ENCODE measurements at regions not wholly inside any gene's neighbourhood (a gene's known extent, or its start where the extent isn't known, plus 50 kb on each side); places are given as distances from the start of the nearest gene placed in this dataset.

DNA sequence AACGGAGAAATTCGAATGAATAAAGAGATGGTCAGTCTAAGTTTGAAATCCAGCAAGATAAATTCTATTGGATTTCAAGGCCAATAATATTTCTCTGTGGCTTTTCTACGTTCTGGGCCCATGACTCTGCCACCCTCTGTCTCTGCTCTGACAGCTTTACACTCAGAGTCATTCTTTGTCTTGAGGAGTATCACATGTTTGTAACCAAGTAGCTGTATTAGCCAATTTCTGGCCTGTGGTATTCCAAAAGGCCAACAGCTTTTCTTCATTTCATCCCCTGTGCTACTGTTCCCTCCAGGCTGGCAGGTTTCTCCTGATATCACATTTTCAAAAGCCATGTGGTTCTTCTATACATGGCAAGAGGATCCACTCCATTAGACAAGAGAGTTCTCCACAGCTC, 324.1 kb upstream of the CNTN4 start:
- Histone ChIP-seq H3K36me3 (no peaks in the 10 kb centered on the region), H3K9me3 (no peaks in the 10 kb centered on the region), H3K27ac (no peak overlapping the region), H3K4me3 (no peak overlapping the region), H3K4me1 (ENCODE audit: control insufficient read depth in 1 of 2, low read depth in 2 of 2) (no peaks in the 10 kb centered on the region), H3K27me3 (replicated peaks; ENCODE audit: insufficient read depth) (no peaks in the 10 kb centered on the region)
- no peak for DNase-seq (ENCODE audit: low spot score)
- no peak for ATAC-seq (ENCODE audit: insufficient number of reproducible peaks, low FRiP score, low read depth)
- TF ChIP-seq, protein P1, sequence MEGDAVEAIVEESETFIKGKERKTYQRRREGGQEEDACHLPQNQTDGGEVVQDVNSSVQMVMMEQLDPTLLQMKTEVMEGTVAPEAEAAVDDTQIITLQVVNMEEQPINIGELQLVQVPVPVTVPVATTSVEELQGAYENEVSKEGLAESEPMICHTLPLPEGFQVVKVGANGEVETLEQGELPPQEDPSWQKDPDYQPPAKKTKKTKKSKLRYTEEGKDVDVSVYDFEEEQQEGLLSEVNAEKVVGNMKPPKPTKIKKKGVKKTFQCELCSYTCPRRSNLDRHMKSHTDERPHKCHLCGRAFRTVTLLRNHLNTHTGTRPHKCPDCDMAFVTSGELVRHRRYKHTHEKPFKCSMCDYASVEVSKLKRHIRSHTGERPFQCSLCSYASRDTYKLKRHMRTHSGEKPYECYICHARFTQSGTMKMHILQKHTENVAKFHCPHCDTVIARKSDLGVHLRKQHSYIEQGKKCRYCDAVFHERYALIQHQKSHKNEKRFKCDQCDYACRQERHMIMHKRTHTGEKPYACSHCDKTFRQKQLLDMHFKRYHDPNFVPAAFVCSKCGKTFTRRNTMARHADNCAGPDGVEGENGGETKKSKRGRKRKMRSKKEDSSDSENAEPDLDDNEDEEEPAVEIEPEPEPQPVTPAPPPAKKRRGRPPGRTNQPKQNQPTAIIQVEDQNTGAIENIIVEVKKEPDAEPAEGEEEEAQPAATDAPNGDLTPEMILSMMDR (IDR thresholded peaks at IDR 0.05): no peak

DNA sequence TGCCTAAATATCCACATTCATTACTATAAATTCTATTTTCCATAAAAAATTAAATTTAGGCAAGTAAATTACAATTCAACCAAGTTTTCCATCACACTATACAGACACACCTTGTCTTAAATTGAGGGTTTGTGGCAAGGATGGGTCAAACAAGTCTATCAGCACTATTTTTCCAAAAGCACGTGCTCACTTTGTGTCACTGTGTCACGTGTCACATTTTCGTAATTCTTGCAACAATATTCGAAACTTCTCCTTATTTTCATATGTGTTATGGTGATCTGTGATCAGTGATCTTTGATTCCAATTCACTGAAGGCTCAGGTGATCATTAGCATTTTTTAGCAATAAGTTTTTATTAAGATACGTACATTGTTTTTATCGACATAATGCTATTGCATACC, 323.3 kb upstream of the CNTN4 start:
- no peak for ATAC-seq (ENCODE audit: insufficient number of reproducible peaks, low FRiP score, low read depth)
- Histone ChIP-seq H3K4me1 (ENCODE audit: control insufficient read depth in 1 of 2, low read depth in 2 of 2) (no peaks in the 10 kb centered on the region), H3K27me3 (replicated peaks; ENCODE audit: insufficient read depth) (no peaks in the 10 kb centered on the region), H3K27ac (no peak overlapping the region), H3K9me3 (no peaks in the 10 kb centered on the region), H3K36me3 (no peaks in the 10 kb centered on the region), H3K4me3 (no peak overlapping the region)
- TF ChIP-seq, protein P1 (IDR thresholded peaks at IDR 0.05): no peak
- DNase-seq (ENCODE audit: low spot score): no peak

DNA sequence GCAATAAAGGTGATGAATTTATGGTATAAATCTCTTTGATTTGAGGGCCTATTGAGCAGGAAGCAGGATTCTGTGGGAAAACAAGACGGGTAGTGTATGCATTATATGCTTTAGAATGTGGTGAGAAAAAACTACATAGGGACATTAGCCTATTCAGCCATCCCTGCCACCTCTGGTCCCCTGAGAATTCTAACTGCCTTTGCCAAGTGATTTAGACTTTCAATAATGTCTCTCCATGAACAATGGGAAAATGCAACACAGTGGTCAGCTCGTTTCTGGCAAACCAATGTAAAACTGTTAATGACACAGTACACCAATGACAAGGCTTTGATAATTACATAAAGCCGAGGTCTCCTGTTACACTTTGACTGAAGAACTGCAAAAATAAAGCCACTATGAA, 314.7 kb upstream of the CNTN4 start:
- Histone ChIP-seq H3K36me3 (no peaks in the 10 kb centered on the region), H3K27me3 (replicated peaks; ENCODE audit: insufficient read depth) (no peaks in the 10 kb centered on the region), H3K4me3 (no peak overlapping the region), H3K9me3 (no peaks in the 10 kb centered on the region), H3K27ac (no peak overlapping the region), H3K4me1 (ENCODE audit: control insufficient read depth in 1 of 2, low read depth in 2 of 2) (no peaks in the 10 kb centered on the region)
- TF ChIP-seq, protein P1 (IDR thresholded peaks at IDR 0.05): no peak
- DNase-seq (ENCODE audit: low spot score): no peak
- no peak for ATAC-seq (ENCODE audit: insufficient number of reproducible peaks, low FRiP score, low read depth)

DNA sequence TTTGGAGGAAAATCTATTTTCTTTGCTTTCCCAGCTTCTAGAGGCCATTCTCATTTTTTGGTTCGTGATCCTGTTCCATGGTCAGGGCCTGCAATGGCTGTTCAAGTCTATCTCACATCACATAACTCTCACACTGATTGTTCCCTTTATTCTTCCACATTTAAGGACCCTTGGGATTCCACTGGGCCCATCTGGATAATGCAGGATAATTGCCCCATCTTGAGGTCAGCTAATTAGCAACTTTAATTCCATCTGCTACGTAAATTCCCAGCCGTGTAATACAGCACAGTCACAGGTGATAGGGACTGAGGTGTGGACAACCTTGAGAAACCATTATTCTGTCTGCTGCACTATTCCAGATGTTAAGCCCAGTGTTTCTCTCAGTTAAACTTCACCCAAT, 311.6 kb upstream of the CNTN4 start:
- no peaks in the 10 kb centered on the region for H3K4me1 ChIP-seq (ENCODE audit: control insufficient read depth in 1 of 2, low read depth in 2 of 2)
- DNase-seq (ENCODE audit: low spot score): no peak
- TF ChIP-seq, protein P1 (IDR thresholded peaks at IDR 0.05): no peak
- H3K36me3 ChIP-seq: no peaks in the 10 kb centered on the region
- H3K4me3 ChIP-seq: no peak overlapping the region
- H3K27ac ChIP-seq: no peak overlapping the region
- H3K9me3 ChIP-seq: no peaks in the 10 kb centered on the region
- no peak for ATAC-seq (ENCODE audit: insufficient number of reproducible peaks, low FRiP score, low read depth)
- no peaks in the 10 kb centered on the region for H3K27me3 ChIP-seq (replicated peaks; ENCODE audit: insufficient read depth)

DNA sequence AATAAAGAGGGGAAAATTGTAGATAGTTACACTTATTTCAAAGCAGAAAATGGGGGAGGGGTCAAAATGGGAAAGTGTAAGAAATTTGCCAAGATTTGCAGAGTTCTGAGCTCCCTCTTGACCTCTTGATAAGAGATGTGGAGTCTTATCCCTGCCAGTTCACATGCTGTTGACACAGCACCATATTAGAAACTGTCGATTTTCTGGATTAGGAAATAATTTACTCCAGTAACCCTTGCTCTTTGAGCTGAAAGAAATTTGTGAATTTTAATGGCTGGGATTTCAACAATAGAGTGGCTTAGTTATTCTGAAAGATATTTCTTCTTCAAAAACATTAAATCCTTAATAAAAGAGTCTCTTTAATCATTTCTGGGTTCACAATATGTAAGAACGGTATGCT, 306.2 kb upstream of the CNTN4 start:
- TF ChIP-seq, protein P1 (IDR thresholded peaks at IDR 0.05): no peak
- ATAC-seq (ENCODE audit: insufficient number of reproducible peaks, low FRiP score, low read depth): no peak
- H3K9me3 ChIP-seq: no peaks in the 10 kb centered on the region
- H3K27me3 ChIP-seq (replicated peaks; ENCODE audit: insufficient read depth): no peaks in the 10 kb centered on the region
- no peak overlapping the region for H3K4me3 ChIP-seq
- H3K36me3 ChIP-seq: no peaks in the 10 kb centered on the region
- no peak overlapping the region for H3K27ac ChIP-seq
- no peaks in the 10 kb centered on the region for H3K4me1 ChIP-seq (ENCODE audit: control insufficient read depth in 1 of 2, low read depth in 2 of 2)
- DNase-seq (ENCODE audit: low spot score): no peak

Measured in thoracic aorta (tissue), 2 donors.